ENCODE measurements at regions not wholly inside any gene's neighbourhood (a gene's known extent, or its start where the extent isn't known, plus 50 kb on each side); places are given as distances from the start of the nearest gene placed in this dataset.

- Histone ChIP-seq H2BK120ac (ENCODE audit: low read depth, low read length) (no peak overlapping the region), H3K18ac (ENCODE audit: low read depth in 1 of 2, low read length in 2 of 2) (no peak overlapping the region), H3K4me2 (ENCODE audit: low read length, poor library complexity, severe bottlenecking) (no peak overlapping the region), H2AFZ (ENCODE audit: low read depth, low read length) (no peak overlapping the region), H3K4me1 (ENCODE audit: control insufficient read depth, insufficient read depth, low read depth, low read length) (no peaks in the 10 kb centered on the region), H3K27me3 (ENCODE audit: control insufficient read depth in 1 of 2, insufficient read depth in 1 of 2, low read length in 2 of 2) (no peaks in the 10 kb centered on the region), H4K91ac (ENCODE audit: low read length) (no peak overlapping the region), H2AK5ac (ENCODE audit: low read length, severe bottlenecking) (no peak overlapping the region), H3K9ac (ENCODE audit: low read length) (no peak overlapping the region), H3K79me1 (replicated peaks; ENCODE audit: low read length, poor library complexity, severe bottlenecking) (no peaks in the 10 kb centered on the region), H3K4ac (ENCODE audit: low read depth in 1 of 2, low read length in 2 of 2) (no peak overlapping the region), H4K8ac (ENCODE audit: low read length) (no peak overlapping the region), H3K36me3 (ENCODE audit: control insufficient read depth in 1 of 2, insufficient read depth in 2 of 2, low read depth in 1 of 2, low read length in 2 of 2) (no peaks in the 10 kb centered on the region), H2BK5ac (ENCODE audit: low read depth, low read length, poor library complexity, severe bottlenecking) (no peak overlapping the region), H2BK12ac (ENCODE audit: low read length in 2 of 2) (no peak overlapping the region), H3K27ac (ENCODE audit: low read length, poor library complexity, severe bottlenecking) (no peak overlapping the region), H3K9me3 (ENCODE audit: control insufficient read depth, low read length) (no peaks in the 10 kb centered on the region), H3K14ac (ENCODE audit: low read length in 2 of 2) (no peak overlapping the region), H2BK15ac (ENCODE audit: low read depth, poor library complexity, severe bottlenecking) (no peak overlapping the region), H3K4me3 (ENCODE audit: insufficient read depth in 1 of 2, low read depth in 1 of 2, low read length in 2 of 2) (no peak overlapping the region), H3K23ac (ENCODE audit: low read length in 2 of 2) (no peak overlapping the region)
- DNase-seq, result no peak
- WGBS, result no CpG with 5 or more reads among the region's 2 CpGs
These were observed 359.9 kb downstream of the SEC16B start for GRCh38 chr1:177609953-177610352.

GRCh38 chr1:177600936-177601335 is 368.9 kb downstream of the SEC16B start:
- Histone ChIP-seq H3K27me3 (ENCODE audit: control insufficient read depth in 1 of 2, insufficient read depth in 1 of 2, low read length in 2 of 2) (peaks cover 0 to 9% of the 10 kb centered on the region in 2 experiments), H2AK5ac (ENCODE audit: low read length, severe bottlenecking) (no peak overlapping the region), H3K79me1 (replicated peaks; ENCODE audit: low read length, poor library complexity, severe bottlenecking) (no peaks in the 10 kb centered on the region), H2BK5ac (ENCODE audit: low read depth, low read length, poor library complexity, severe bottlenecking) (no peak overlapping the region), H3K4ac (ENCODE audit: low read depth in 1 of 2, low read length in 2 of 2) (no peak overlapping the region), H2BK12ac (ENCODE audit: low read length in 2 of 2) (no peak overlapping the region), H3K18ac (ENCODE audit: low read depth in 1 of 2, low read length in 2 of 2) (no peak overlapping the region), H3K9ac (ENCODE audit: low read length) (no peak overlapping the region), H4K91ac (ENCODE audit: low read length) (no peak overlapping the region), H2BK120ac (ENCODE audit: low read depth, low read length) (no peak overlapping the region), H4K8ac (ENCODE audit: low read length) (no peak overlapping the region), H3K4me1 (ENCODE audit: control insufficient read depth, insufficient read depth, low read depth, low read length) (no peaks in the 10 kb centered on the region), H3K27ac (ENCODE audit: low read length, poor library complexity, severe bottlenecking) (no peak overlapping the region), H2BK15ac (ENCODE audit: low read depth, poor library complexity, severe bottlenecking) (no peak overlapping the region), H3K4me2 (ENCODE audit: low read length, poor library complexity, severe bottlenecking) (no peak overlapping the region), H3K4me3 (ENCODE audit: insufficient read depth in 1 of 2, low read depth in 1 of 2, low read length in 2 of 2) (no peak overlapping the region), H3K9me3 (ENCODE audit: control insufficient read depth, low read length) (no peaks in the 10 kb centered on the region), H2AFZ (ENCODE audit: low read depth, low read length) (no peak overlapping the region), H3K23ac (ENCODE audit: low read length in 2 of 2) (no peak overlapping the region), H3K14ac (ENCODE audit: low read length in 2 of 2) (no peak overlapping the region), H3K36me3 (ENCODE audit: control insufficient read depth in 1 of 2, insufficient read depth in 2 of 2, low read depth in 1 of 2, low read length in 2 of 2) (no peaks in the 10 kb centered on the region)
- no peak for DNase-seq
- 88% methylated on average over 1 of the region's 1 CpG for WGBS

- H3K27ac ChIP-seq (ENCODE audit: low read length, poor library complexity, severe bottlenecking), result no peak overlapping the region
- no peak overlapping the region for H3K23ac ChIP-seq (ENCODE audit: low read length in 2 of 2)
- no peaks in the 10 kb centered on the region for H3K36me3 ChIP-seq (ENCODE audit: control insufficient read depth in 1 of 2, insufficient read depth in 2 of 2, low read depth in 1 of 2, low read length in 2 of 2)
- H3K27me3 ChIP-seq (ENCODE audit: control insufficient read depth in 1 of 2, insufficient read depth in 1 of 2, low read length in 2 of 2), result peaks cover 0 to 9% of the 10 kb centered on the region in 2 experiments
- H3K4me1 ChIP-seq (ENCODE audit: control insufficient read depth, insufficient read depth, low read depth, low read length), result no peaks in the 10 kb centered on the region
- no peak overlapping the region for H2BK120ac ChIP-seq (ENCODE audit: low read depth, low read length)
- WGBS, result 58% methylated on average over 1 of the region's 2 CpGs
- no peaks in the 10 kb centered on the region for H3K9me3 ChIP-seq (ENCODE audit: control insufficient read depth, low read length)
- H2AFZ ChIP-seq (ENCODE audit: low read depth, low read length), result no peak overlapping the region
- no peak overlapping the region for H3K4me2 ChIP-seq (ENCODE audit: low read length, poor library complexity, severe bottlenecking)
- no peak overlapping the region for H3K4ac ChIP-seq (ENCODE audit: low read depth in 1 of 2, low read length in 2 of 2)
- no peaks in the 10 kb centered on the region for H3K79me1 ChIP-seq (replicated peaks; ENCODE audit: low read length, poor library complexity, severe bottlenecking)
- H2BK15ac ChIP-seq (ENCODE audit: low read depth, poor library complexity, severe bottlenecking), result no peak overlapping the region
- no peak overlapping the region for H2BK5ac ChIP-seq (ENCODE audit: low read depth, low read length, poor library complexity, severe bottlenecking)
- H3K18ac ChIP-seq (ENCODE audit: low read depth in 1 of 2, low read length in 2 of 2), result no peak overlapping the region
- no peak overlapping the region for H2BK12ac ChIP-seq (ENCODE audit: low read length in 2 of 2)
- H4K91ac ChIP-seq (ENCODE audit: low read length), result no peak overlapping the region
- no peak overlapping the region for H3K4me3 ChIP-seq (ENCODE audit: insufficient read depth in 1 of 2, low read depth in 1 of 2, low read length in 2 of 2)
- H2AK5ac ChIP-seq (ENCODE audit: low read length, severe bottlenecking), result no peak overlapping the region
- DNase-seq, result no peak
- no peak overlapping the region for H4K8ac ChIP-seq (ENCODE audit: low read length)
- H3K14ac ChIP-seq (ENCODE audit: low read length in 2 of 2), result no peak overlapping the region
- H3K9ac ChIP-seq (ENCODE audit: low read length), result no peak overlapping the region
These were observed 369.5 kb downstream of the SEC16B start for GRCh38 chr1:177600321-177600720.

- no peak overlapping the region for H3K23ac ChIP-seq (ENCODE audit: low read length in 2 of 2)
- no peak overlapping the region for H2AFZ ChIP-seq (ENCODE audit: low read depth, low read length)
- no peaks in the 10 kb centered on the region for H3K79me1 ChIP-seq (replicated peaks; ENCODE audit: low read length, poor library complexity, severe bottlenecking)
- no peaks in the 10 kb centered on the region for H3K9me3 ChIP-seq (ENCODE audit: control insufficient read depth, low read length)
- no peak overlapping the region for H3K4me3 ChIP-seq (ENCODE audit: insufficient read depth in 1 of 2, low read depth in 1 of 2, low read length in 2 of 2)
- H2BK15ac ChIP-seq (ENCODE audit: low read depth, poor library complexity, severe bottlenecking), result no peak overlapping the region
- H3K14ac ChIP-seq (ENCODE audit: low read length in 2 of 2), result no peak overlapping the region
- H3K4me1 ChIP-seq (ENCODE audit: control insufficient read depth, insufficient read depth, low read depth, low read length), result no peaks in the 10 kb centered on the region
- no peaks in the 10 kb centered on the region for H3K36me3 ChIP-seq (ENCODE audit: control insufficient read depth in 1 of 2, insufficient read depth in 2 of 2, low read depth in 1 of 2, low read length in 2 of 2)
- H2AK5ac ChIP-seq (ENCODE audit: low read length, severe bottlenecking), result no peak overlapping the region
- H2BK12ac ChIP-seq (ENCODE audit: low read length in 2 of 2), result no peak overlapping the region
- no peak overlapping the region for H3K4me2 ChIP-seq (ENCODE audit: low read length, poor library complexity, severe bottlenecking)
- no peak overlapping the region for H3K4ac ChIP-seq (ENCODE audit: low read depth in 1 of 2, low read length in 2 of 2)
- H3K27me3 ChIP-seq (ENCODE audit: control insufficient read depth in 1 of 2, insufficient read depth in 1 of 2, low read length in 2 of 2), result peaks cover 0 to 10% of the 10 kb centered on the region in 2 experiments
- H4K91ac ChIP-seq (ENCODE audit: low read length), result no peak overlapping the region
- DNase-seq, result no peak
- H3K9ac ChIP-seq (ENCODE audit: low read length), result no peak overlapping the region
- H4K8ac ChIP-seq (ENCODE audit: low read length), result no peak overlapping the region
- H3K27ac ChIP-seq (ENCODE audit: low read length, poor library complexity, severe bottlenecking), result no peak overlapping the region
- no peak overlapping the region for H2BK5ac ChIP-seq (ENCODE audit: low read depth, low read length, poor library complexity, severe bottlenecking)
- H2BK120ac ChIP-seq (ENCODE audit: low read depth, low read length), result no peak overlapping the region
- H3K18ac ChIP-seq (ENCODE audit: low read depth in 1 of 2, low read length in 2 of 2), result no peak overlapping the region
These were observed 372.5 kb downstream of the SEC16B start for GRCh38 chr1:177597393-177597792.

Data from mesenchymal stem cell (in vitro differentiated cells and primary cell).